ENCODE measurements at regions not wholly inside any gene's neighbourhood (a gene's known extent, or its start where the extent isn't known, plus 50 kb on each side); places are given as distances from the start of the nearest gene placed in this dataset.

GRCh38 chr17:33385713-33386112 lies 92.6 kb upstream of the ASIC2 start:
- Mint-ChIP-seq H3K4me1 (ENCODE audit: low read depth in 2 of 2) (no peaks in the 10 kb centered on the region), H3K27ac (no peak overlapping the region), H3K9me3 (no peaks in the 10 kb centered on the region), H3K4me3 (no peak overlapping the region), H3K27me3 (peaks cover 22 to 35% of the 10 kb centered on the region in 2 donors), H3K36me3 (no peaks in the 10 kb centered on the region)
- ATAC-seq (no peak), DNase-seq (ENCODE audit: low spot score) (no peak)

GRCh38 chr17:33387406-33387805 lies 94.3 kb upstream of the ASIC2 start:
- Mint-ChIP-seq H3K9me3 (no peaks in the 10 kb centered on the region), H3K4me1 (ENCODE audit: low read depth in 2 of 2) (no peaks in the 10 kb centered on the region), H3K27me3 (peaks cover 28 to 44% of the 10 kb centered on the region in 2 donors), H3K27ac (no peak overlapping the region), H3K4me3 (no peak overlapping the region), H3K36me3 (no peaks in the 10 kb centered on the region)
- ATAC-seq: no peak
- DNase-seq (ENCODE audit: low spot score): no peak

DNA sequence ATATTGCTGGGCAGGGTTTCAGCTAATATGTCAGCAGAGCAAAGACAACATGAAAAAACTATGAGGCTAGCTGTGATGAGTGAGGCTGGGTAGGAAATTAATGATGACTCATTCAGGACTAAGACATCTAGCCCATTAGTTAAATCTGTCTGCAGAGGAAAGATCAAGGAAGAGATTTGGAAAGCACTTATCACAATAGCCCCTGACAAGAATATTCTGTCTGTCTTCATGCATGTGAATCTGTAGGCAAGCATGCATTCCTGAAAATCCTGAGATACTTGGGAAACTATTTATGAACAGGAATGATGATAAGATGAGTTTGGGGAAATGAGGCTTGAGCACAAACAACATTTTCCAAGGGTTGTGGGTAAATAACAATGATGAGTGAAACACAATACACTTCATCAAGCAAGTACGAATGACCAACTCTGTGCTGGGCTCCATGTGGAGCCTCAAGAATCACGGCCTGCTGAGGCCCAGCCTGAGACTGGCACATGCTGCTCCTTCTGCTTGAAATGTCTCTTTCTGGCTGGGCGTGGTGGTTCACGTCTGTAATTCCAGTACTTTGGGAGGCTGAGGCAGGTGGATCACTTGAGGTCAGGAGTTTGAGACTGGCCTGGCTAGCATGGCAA lies 96.5 kb upstream of the ASIC2 start:
- H3K27ac Mint-ChIP-seq: no peak overlapping the region
- H3K36me3 Mint-ChIP-seq: no peaks in the 10 kb centered on the region
- peaks cover 30 to 47% of the 10 kb centered on the region in 2 donors for H3K27me3 Mint-ChIP-seq
- ATAC-seq: no peak
- H3K9me3 Mint-ChIP-seq: peaks cover 2% of the 10 kb centered on the region
- DNase-seq (ENCODE audit: low spot score): no peak
- H3K4me3 Mint-ChIP-seq: no peak overlapping the region
- no peaks in the 10 kb centered on the region for H3K4me1 Mint-ChIP-seq (ENCODE audit: low read depth in 2 of 2)

- H3K27me3 Mint-ChIP-seq: peaks cover 31 to 57% of the 10 kb centered on the region in 2 donors
- no peak overlapping the region for H3K27ac Mint-ChIP-seq
- peaks cover 2% of the 10 kb centered on the region for H3K9me3 Mint-ChIP-seq
- H3K4me3 Mint-ChIP-seq: no peak overlapping the region
- no peaks in the 10 kb centered on the region for H3K36me3 Mint-ChIP-seq
- H3K4me1 Mint-ChIP-seq (ENCODE audit: low read depth in 2 of 2): no peaks in the 10 kb centered on the region
- ATAC-seq: no peak
- DNase-seq (ENCODE audit: low spot score): no peak
These were observed 97.5 kb upstream of the ASIC2 start for GRCh38 chr17:33390479-33391176.

DNA sequence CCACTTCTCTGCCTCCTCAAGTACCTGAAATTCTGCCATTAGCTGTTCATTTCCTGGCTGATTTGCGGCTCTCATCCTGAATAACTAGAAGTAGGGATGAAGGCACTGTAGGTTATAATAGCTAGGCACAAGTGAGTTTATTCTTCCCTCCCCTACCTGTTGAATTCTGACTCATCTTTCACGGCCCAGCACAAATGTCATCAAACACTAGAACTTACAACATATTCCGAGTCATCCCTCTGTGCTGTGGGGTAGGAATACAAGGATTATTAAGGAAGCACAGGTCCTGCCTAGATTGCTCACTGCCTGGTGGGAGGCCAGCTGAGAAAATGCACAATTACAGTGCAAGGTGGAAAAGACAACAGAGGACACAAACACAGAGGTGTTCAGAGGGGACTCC lies 103.7 kb upstream of the ASIC2 start:
- no peak overlapping the region for H3K27ac Mint-ChIP-seq
- ATAC-seq: no peak
- no peak for DNase-seq (ENCODE audit: low spot score)
- H3K36me3 Mint-ChIP-seq: no peaks in the 10 kb centered on the region
- H3K4me1 Mint-ChIP-seq (ENCODE audit: low read depth in 2 of 2): no peaks in the 10 kb centered on the region
- peaks cover 6% of the 10 kb centered on the region for H3K9me3 Mint-ChIP-seq
- peaks cover 20 to 46% of the 10 kb centered on the region in 2 donors for H3K27me3 Mint-ChIP-seq
- no peak overlapping the region for H3K4me3 Mint-ChIP-seq

DNA sequence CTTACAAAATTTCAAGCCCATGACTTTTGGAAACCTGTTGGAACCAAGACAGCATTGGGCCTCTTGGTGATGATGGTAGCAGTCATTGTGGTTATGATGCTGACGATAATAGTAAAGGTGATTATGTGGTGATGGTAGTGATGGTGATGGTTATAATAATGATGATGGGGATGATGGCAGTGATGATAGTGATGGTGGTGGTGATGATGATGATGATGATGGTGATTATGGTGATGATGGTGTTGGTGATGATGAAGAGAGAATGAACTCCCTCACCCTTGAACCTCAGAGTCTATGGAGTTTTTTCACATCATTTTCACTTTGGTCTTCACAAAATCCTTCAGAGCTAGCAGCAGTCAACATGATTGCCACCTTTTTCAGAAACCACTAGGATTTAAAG lies 105.3 kb upstream of the ASIC2 start:
- no peak overlapping the region for H3K4me3 Mint-ChIP-seq
- peaks cover 4% of the 10 kb centered on the region for H3K9me3 Mint-ChIP-seq
- no peaks in the 10 kb centered on the region for H3K36me3 Mint-ChIP-seq
- DNase-seq (ENCODE audit: low spot score) (no peak), ATAC-seq (no peak)
- H3K27me3 Mint-ChIP-seq: peaks cover 16 to 46% of the 10 kb centered on the region in 2 donors
- no peak overlapping the region for H3K27ac Mint-ChIP-seq
- H3K4me1 Mint-ChIP-seq (ENCODE audit: low read depth in 2 of 2): no peaks in the 10 kb centered on the region

DNA sequence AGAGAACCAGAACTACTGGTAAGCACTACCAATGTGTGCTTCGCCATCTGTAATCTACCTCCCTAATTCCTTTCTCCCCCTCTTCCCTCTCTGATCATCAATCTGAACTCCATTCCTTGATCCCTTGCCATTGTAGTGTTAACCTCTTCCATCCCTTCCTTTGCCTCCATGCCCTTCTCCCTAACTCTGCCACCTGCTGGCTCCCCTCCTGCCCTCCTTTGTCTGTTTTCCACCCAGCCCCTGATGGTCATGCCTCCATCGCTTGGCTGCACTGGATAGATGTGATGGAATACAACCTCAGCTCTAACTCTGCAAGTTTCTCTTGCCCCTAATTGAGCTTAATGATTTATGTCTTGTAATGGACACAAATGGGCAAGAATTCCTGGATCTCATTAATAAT lies 108.2 kb upstream of the ASIC2 start:
- peaks cover 18 to 35% of the 10 kb centered on the region in 2 donors for H3K27me3 Mint-ChIP-seq
- peaks cover 4% of the 10 kb centered on the region for H3K9me3 Mint-ChIP-seq
- no peak for ATAC-seq
- H3K27ac Mint-ChIP-seq: no peak overlapping the region
- no peaks in the 10 kb centered on the region for H3K36me3 Mint-ChIP-seq
- H3K4me3 Mint-ChIP-seq: no peak overlapping the region
- no peak for DNase-seq (ENCODE audit: low spot score)
- no peaks in the 10 kb centered on the region for H3K4me1 Mint-ChIP-seq (ENCODE audit: low read depth in 2 of 2)

DNA sequence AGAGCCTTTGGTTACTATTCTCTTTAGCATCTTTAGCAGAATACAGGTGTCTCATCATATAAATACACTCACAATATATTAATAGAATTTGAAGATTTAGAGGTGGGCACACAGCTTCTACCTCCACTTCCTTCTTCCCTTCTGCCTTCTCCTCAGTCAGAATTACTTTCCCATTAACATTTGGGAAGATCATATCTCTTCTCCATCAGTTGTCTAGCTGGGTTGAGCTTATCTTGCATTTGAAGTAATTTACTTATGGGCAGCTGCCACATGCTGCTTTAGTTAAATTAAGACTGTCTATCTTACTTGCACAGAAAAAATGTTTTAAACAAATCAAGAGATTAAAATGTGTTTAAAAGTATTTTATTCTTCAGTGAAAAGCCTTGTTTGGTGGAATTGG lies 110.1 kb upstream of the ASIC2 start:
- Mint-ChIP-seq H3K36me3 (no peaks in the 10 kb centered on the region), H3K27ac (no peak overlapping the region), H3K4me1 (ENCODE audit: low read depth in 2 of 2) (no peaks in the 10 kb centered on the region), H3K27me3 (peaks cover 18 to 36% of the 10 kb centered on the region in 2 donors), H3K9me3 (peaks cover 4% of the 10 kb centered on the region), H3K4me3 (no peak overlapping the region)
- no peak for ATAC-seq
- DNase-seq (ENCODE audit: low spot score): no peak

GRCh38 chr17:33404070-33404819 lies 111.2 kb upstream of the ASIC2 start:
- no peak for DNase-seq (ENCODE audit: low spot score)
- H3K27me3 Mint-ChIP-seq: peaks cover 21 to 33% of the 10 kb centered on the region in 2 donors
- H3K4me3 Mint-ChIP-seq: no peak overlapping the region
- no peaks in the 10 kb centered on the region for H3K4me1 Mint-ChIP-seq (ENCODE audit: low read depth in 2 of 2)
- H3K36me3 Mint-ChIP-seq: no peaks in the 10 kb centered on the region
- no peak overlapping the region for H3K27ac Mint-ChIP-seq
- no peaks in the 10 kb centered on the region for H3K9me3 Mint-ChIP-seq
- no peak for ATAC-seq

DNA sequence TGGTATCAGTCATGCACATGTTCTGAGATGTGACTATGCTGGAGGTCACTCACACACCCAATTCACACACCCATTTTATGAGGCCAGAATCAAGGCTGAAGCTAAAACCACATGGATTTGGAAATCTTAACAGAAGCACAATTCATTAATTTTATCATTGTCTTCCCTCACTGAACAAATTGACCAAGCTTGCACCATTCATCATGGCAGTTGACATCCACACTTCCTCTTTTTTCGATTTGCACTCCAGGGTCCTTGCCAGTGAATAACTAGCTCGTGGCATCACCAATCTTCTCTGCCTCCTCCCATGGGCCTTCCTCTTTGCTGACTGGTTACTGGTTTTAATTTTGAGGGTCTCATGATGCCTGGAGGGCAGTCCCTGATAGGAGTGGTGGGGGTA lies 123.0 kb upstream of the ASIC2 start:
- ATAC-seq (no peak), DNase-seq (ENCODE audit: low spot score) (no peak)
- Mint-ChIP-seq H3K4me3 (no peak overlapping the region), H3K27ac (no peak overlapping the region), H3K27me3 (peaks cover 12 to 41% of the 10 kb centered on the region in 2 donors), H3K9me3 (peaks cover 2% of the 10 kb centered on the region), H3K4me1 (ENCODE audit: low read depth in 2 of 2) (no peaks in the 10 kb centered on the region), H3K36me3 (no peaks in the 10 kb centered on the region)

DNA sequence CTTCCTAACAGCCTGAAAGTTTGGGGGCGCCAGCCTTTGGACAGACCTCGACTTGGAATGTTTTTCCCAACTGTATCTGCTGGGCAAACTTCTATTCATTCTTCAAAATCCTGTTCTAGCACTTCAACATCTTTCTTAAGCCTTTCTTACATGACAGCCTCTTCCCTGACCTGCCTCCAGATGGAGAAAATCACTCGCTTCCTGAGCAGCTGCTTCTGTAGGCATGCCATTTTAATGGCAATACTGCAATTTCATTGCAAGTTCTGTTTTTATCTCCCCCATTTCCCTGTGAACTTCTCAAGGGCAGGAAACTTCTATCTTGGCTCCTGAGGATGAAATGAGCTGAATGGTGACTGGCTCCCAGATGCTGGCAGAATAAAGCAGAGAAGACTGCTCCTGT lies 128.8 kb upstream of the ASIC2 start:
- no peaks in the 10 kb centered on the region for H3K36me3 Mint-ChIP-seq
- no peaks in the 10 kb centered on the region for H3K9me3 Mint-ChIP-seq
- DNase-seq (ENCODE audit: low spot score) (no peak), ATAC-seq (no peak)
- H3K4me3 Mint-ChIP-seq: no peak overlapping the region
- no peak overlapping the region for H3K27ac Mint-ChIP-seq
- no peaks in the 10 kb centered on the region for H3K4me1 Mint-ChIP-seq (ENCODE audit: low read depth in 2 of 2)
- H3K27me3 Mint-ChIP-seq: peaks cover 24 to 35% of the 10 kb centered on the region in 2 donors

DNA sequence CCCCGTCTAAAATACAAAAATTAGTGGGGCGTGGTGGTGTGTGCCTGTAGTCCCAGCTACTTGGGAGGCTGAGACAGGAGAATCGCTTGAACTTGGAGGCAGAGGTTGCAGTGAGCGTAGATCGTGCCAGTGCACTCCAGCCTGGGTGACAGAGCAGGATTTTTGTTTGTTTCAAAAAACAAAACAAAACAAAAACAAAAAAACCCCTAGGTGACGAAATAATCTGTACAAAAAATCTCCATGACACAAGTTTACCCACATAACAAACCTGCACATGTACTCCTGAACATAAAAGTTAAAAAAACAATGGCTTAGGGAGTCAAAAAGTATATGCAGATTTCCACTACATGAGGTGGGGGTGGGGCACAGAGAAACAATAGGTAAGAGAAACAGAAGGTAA lies 140.5 kb upstream of the ASIC2 start:
- DNase-seq (ENCODE audit: low spot score) (no peak), ATAC-seq (no peak)
- Mint-ChIP-seq H3K36me3 (no peaks in the 10 kb centered on the region), H3K4me3 (no peak overlapping the region), H3K4me1 (ENCODE audit: low read depth in 2 of 2) (no peaks in the 10 kb centered on the region), H3K9me3 (no peaks in the 10 kb centered on the region), H3K27ac (no peak overlapping the region), H3K27me3 (peaks cover 8 to 18% of the 10 kb centered on the region in 2 donors)

GRCh38 chr17:33434841-33435240 lies 141.7 kb upstream of the ASIC2 start:
- no peak overlapping the region for H3K27ac Mint-ChIP-seq

GRCh38 chr17:33435721-33436301 lies 142.7 kb upstream of the ASIC2 start:
- no peaks in the 10 kb centered on the region for H3K9me3 Mint-ChIP-seq
- peaks cover 12 to 28% of the 10 kb centered on the region in 2 donors for H3K27me3 Mint-ChIP-seq
- no peaks in the 10 kb centered on the region for H3K36me3 Mint-ChIP-seq
- ATAC-seq (no peak), DNase-seq (ENCODE audit: low spot score) (no peak)
- H3K4me3 Mint-ChIP-seq: no peak overlapping the region
- H3K27ac Mint-ChIP-seq: no peak overlapping the region
- H3K4me1 Mint-ChIP-seq (ENCODE audit: low read depth in 2 of 2): no peaks in the 10 kb centered on the region

More at GRCh38 chr17:33434841-33435240, 141.7 kb upstream of the ASIC2 start:
- Mint-ChIP-seq H3K27me3 (peaks cover 12 to 28% of the 10 kb centered on the region in 2 donors), H3K4me1 (ENCODE audit: low read depth in 2 of 2) (no peaks in the 10 kb centered on the region), H3K9me3 (no peaks in the 10 kb centered on the region), H3K36me3 (no peaks in the 10 kb centered on the region), H3K4me3 (no peak overlapping the region)
- no peak for DNase-seq (ENCODE audit: low spot score)
- no peak for ATAC-seq
